ENCODE measurements at regions not wholly inside any gene's neighbourhood (a gene's known extent, or its start where the extent isn't known, plus 50 kb on each side); places are given as distances from the start of the nearest gene placed in this dataset.
"Not testable (repeated sequence)": the region's sequence is repeated elsewhere in the genome, so short reads cannot be mapped to it uniquely, and the experiment has no call there.

DNA sequence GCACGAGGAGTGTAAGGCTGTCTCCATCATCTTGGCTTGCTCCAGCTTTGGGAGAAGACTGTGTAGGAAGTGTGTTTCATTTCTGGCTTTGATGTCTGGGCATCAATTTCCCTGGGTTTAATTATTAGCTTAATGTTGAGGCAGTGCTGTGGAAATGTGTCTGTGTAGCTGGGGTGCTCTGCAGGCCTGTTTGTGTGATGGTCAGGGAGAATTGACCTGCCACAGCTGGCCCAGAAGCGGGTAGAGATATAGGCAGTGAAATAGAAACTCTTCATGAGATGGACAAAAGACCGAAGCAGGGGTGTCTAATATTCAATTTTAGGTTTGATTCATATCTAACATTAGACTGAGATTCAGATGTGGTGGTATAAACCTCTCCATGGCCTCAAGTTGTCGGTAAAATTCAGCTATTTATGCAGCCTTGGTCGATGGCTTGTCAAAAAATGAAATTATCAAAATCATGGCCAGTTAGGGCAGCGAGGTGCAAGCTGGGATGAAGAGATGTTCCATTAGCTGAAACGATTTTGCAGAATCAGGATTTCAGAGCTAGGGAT is 95.3 kb upstream of the SNX9 start:
- TF ChIP-seq CTCF (IDR thresholded peaks at IDR 0.05; ENCODE audit: insufficient read depth, low read length): no peak
- DNase-seq (ENCODE audit: low read depth): no peak
- H3K4me3 ChIP-seq (ENCODE audit: low read depth, low read length): no peak overlapping the region

DNA sequence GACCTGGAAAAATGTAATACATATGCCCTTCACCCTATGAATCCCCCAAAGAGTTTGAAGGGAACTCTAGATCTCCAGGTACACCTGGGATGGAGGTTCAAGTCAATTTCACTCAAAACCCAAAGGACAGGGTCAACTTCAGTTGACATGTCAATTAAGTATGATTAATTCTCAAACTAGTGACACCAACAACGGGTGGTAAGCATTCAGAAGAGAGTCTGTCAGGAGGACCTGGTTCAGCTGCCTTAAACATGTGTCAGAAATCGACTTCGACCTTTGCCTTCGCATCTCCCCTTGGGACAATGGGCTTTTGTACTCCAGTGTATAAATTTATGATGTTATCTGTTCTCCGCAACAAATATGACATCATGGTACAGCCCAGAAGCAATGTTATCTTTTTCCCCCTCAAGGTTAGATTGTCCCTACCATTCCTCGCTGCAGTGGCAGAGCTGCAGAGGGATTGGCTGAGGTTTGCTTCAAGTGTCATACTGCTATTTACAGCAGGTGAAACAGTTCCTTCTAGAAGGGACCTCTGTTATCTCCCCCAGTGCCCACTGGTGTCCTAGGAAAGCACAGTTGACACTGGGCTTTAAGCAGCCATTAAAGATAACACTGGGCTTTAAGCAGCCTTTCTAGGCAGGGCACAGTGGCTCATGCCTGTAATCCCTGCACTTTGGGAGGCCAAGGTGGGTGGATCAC is 94.7 kb upstream of the SNX9 start:
- no peak for DNase-seq (ENCODE audit: low read depth)
- no peak overlapping the region for H3K4me3 ChIP-seq (ENCODE audit: low read depth, low read length)
- TF ChIP-seq CTCF (IDR thresholded peaks at IDR 0.05; ENCODE audit: insufficient read depth, low read length): no peak

DNA sequence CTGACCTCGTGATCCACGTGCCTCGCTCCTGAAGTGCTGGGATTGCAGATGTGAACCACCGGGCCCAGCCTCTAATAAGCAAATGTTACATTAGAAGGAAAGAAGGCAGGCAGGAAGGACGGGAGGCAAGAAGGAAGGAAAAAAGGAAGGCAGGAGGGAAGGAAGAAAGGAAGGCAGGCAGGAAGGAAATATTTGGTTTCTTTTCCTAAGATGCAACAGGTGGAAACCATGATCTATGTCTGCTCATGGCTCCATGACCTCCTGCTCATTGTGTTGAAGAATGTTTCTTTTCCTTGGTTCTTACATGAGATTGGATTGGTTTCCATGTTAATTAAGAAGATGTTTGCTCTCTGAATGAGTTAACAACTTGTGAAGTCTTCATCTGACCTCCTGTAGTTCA is 91.8 kb upstream of the SNX9 start:
- H3K4me3 ChIP-seq (ENCODE audit: low read depth, low read length): no peak overlapping the region
- TF ChIP-seq CTCF (IDR thresholded peaks at IDR 0.05; ENCODE audit: insufficient read depth, low read length): no peak
- DNase-seq (ENCODE audit: low read depth): no peak

- DNase-seq (ENCODE audit: low read depth): no peak
These were observed 91.0 kb upstream of the SNX9 start for GRCh38 chr6:157732007-157732406.

DNA sequence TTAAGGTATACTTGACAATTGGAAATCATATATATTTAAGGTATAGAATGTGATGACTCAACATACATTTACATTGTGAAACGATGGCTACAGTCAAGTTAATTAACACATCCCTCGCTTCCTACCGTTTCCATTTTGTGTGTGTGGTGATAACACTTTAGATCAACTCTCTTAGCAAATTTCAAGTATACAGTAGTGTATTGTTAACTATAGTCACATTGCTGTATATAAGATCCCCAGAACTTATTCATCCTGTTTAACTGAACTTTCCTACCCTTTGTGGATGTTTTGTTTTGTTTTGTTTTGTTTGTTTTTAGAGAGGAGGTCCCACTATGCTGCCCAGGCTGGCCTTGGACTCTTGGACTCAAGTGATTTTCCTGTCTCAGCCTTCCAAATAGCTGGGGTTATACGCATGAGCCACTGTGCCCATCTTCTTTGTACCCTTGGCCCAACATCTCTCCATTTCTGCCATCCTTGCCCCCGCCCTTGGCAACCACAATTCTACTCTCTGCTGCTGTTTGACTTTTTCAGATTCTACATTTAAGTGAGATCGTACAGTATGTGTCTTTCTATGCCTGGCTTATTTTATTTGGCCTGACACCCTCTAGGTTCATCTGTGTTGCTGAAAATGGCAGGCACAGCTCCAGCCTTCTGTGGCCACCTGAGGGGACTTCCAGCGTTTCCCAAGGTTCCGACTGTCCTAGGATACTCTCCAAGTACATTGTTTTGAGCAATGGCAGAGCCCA is 90.5 kb upstream of the SNX9 start:
- TF ChIP-seq CTCF (IDR thresholded peaks at IDR 0.05; ENCODE audit: insufficient read depth, low read length): no peak
- no peak overlapping the region for H3K4me3 ChIP-seq (ENCODE audit: low read depth, low read length)
- no peak for DNase-seq (ENCODE audit: low read depth)

More at GRCh38 chr6:157732007-157732406, 91.0 kb upstream of the SNX9 start:
- no peak overlapping the region for H3K4me3 ChIP-seq (ENCODE audit: low read depth, low read length)
- TF ChIP-seq CTCF (IDR thresholded peaks at IDR 0.05; ENCODE audit: insufficient read depth, low read length): no peak

- H3K4me3 ChIP-seq (ENCODE audit: low read depth, low read length); DNase-seq (ENCODE audit: low read depth): not testable (repeated sequence)
These were observed 86.5 kb upstream of the SNX9 start for GRCh38 chr6:157736555-157736954.

DNA sequence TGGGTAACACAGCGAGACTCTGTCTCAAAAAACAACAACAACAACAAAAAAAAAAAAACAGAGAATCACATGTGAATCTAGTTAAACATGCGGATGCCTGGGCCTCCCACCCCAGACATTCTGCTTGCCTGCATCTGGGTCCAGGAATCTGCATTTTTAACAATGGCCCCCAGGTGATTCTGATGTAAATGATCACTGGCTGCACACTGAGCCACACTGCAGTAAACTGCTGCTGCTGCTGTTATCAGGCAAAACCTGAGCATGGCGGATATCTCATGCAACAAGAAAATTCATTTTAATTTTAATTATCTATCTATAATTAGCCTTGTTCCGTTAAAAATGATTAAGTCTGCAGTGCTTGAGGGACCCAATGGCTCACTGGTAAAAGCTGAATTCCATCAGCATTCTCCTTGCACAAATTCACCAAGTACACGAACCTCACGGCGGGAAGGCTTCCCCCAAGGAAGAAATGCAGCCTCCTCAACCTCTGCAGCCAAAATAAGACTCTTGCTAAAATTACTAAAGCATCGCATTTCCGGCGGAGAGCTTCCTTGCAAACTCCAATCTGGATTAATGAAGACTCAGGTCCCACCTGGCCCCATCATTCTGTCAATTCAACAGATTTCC is 81.6 kb upstream of the SNX9 start:
- no peak overlapping the region for H3K4me3 ChIP-seq (ENCODE audit: low read depth, low read length)
- no peak for DNase-seq (ENCODE audit: low read depth)
- TF ChIP-seq CTCF (IDR thresholded peaks at IDR 0.05; ENCODE audit: insufficient read depth, low read length): no peak
